HG03378 (cell line): ENCODE measurements at regions not wholly inside any gene's neighbourhood (a gene's known extent, or its start where the extent isn't known, plus 50 kb on each side); places are given as distances from the start of the nearest gene placed in this dataset.

ENCODE experiments used
- ATAC-seq: cut with Tn5 transposase; IDR thresholded peaks from one replicate; pipeline ENCODE4 v1.9.1; 2021; ENCODE audit warnings: mild to moderate bottlenecking, moderate library complexity; ENCODE audit not compliant: unreplicated experiment

GRCh38 chrX:57204306-57204705 is 67.1 kb upstream of the SPIN2A start:
- no peak for ATAC-seq

DNA sequence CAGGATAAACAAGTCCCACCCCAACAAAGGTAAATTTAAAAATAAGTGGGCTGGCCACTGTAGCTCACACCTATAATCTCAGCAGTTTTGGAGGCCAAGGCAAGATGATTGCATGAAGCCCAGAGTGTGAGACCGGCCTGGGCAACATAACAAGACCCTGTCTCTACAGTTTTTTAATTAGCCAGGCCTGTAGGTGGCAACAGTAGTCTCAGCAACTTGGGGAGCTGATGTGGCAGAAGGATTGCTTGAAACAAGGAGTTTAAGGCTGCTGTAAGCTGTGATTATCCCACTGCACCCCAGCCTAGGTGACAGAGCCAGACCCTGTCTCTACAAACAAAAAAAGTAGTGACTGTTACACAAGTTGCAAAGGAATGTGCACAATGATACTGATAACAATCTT is 74.6 kb upstream of the FAAH2 start:
- ATAC-seq, result no peak

GRCh38 chrX:57227691-57228090 is 58.8 kb upstream of the FAAH2 start:
- ATAC-seq, result no peak

DNA sequence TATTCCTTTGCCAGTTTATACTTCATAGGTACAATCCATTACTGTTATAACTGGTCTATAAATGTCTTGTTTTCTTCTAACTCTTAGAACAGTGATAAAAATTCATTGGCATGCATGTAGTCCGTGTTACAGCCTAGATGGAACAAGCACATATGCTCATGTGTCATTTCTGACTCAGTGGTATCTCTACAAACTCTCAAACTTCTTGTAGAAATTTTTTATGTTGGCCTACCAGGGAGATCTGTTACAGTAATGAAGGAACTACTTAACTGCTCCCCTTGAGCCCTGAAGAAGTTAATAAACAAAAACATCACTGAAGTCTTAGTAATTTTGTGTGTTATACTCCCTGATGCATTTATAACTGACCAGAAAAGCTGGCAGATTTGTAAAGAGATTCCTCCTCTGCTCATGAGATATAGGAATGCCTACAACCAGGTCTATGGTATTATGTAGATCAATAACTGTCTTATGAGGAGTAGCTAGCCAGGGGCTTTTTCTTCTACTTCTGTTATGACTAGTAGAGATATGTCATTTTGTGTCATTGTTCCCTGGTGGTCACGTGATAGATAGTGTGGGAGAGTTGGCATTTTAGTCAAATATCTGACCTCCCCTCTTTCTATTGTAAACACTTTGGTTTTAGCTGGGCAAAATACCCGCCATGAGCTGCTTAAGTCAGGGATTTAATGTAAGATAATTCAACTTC is 53.7 kb upstream of the FAAH2 start:
- peak; percentile 86 for ATAC-seq
